ENCODE measurements at regions not wholly inside any gene's neighbourhood (a gene's known extent, or its start where the extent isn't known, plus 50 kb on each side); places are given as distances from the start of the nearest gene placed in this dataset.

DNA sequence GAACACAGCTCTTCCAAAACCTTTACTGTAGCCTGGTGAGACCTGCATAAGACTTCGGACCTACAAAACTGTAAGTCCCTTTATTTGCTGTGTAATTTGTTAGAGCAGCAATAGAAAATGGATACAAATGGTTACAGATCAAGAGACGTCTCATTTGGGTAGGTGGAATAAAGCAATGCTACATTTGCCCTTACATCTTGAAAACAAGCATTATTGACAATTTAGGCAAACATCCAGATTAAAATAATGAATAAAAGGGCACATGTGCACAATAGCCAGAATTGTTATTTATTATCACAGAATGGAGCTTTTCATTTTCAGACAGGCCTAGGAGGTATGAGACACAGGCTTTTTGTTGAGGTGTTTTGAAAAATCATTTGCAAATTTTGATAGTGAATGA lies 222.2 kb upstream of the CPHXL start:
- TF ChIP-seq EZH2phosphoT487 (IDR thresholded peaks at IDR 0.05; ENCODE audit: borderline replicate concordance, low read length), result no peak
- TF ChIP-seq, protein P1, sequence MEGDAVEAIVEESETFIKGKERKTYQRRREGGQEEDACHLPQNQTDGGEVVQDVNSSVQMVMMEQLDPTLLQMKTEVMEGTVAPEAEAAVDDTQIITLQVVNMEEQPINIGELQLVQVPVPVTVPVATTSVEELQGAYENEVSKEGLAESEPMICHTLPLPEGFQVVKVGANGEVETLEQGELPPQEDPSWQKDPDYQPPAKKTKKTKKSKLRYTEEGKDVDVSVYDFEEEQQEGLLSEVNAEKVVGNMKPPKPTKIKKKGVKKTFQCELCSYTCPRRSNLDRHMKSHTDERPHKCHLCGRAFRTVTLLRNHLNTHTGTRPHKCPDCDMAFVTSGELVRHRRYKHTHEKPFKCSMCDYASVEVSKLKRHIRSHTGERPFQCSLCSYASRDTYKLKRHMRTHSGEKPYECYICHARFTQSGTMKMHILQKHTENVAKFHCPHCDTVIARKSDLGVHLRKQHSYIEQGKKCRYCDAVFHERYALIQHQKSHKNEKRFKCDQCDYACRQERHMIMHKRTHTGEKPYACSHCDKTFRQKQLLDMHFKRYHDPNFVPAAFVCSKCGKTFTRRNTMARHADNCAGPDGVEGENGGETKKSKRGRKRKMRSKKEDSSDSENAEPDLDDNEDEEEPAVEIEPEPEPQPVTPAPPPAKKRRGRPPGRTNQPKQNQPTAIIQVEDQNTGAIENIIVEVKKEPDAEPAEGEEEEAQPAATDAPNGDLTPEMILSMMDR (IDR thresholded peaks at IDR 0.05; ENCODE audit: low read depth, low read length, poor library complexity, severe bottlenecking), result no peak
- H3K4me1 ChIP-seq (ENCODE audit: control insufficient read depth, low read length), result no peaks in the 10 kb centered on the region
- H3K36me3 ChIP-seq (ENCODE audit: control insufficient read depth, low read length), result no peaks in the 10 kb centered on the region
- no peaks in the 10 kb centered on the region for H3K9me3 ChIP-seq (ENCODE audit: control insufficient read depth, insufficient read depth, low read length)
- H3K79me2 ChIP-seq (ENCODE audit: control insufficient read depth, low read length), result no peaks in the 10 kb centered on the region
- H3F3A ChIP-seq (ENCODE audit: control insufficient read depth, insufficient read depth), result no peaks in the 10 kb centered on the region
- H3K9me2 ChIP-seq (replicated peaks; ENCODE audit: control insufficient read depth, low read length), result no peaks in the 10 kb centered on the region
- H3K4me2 ChIP-seq (ENCODE audit: low read length), result no peak overlapping the region
- H4K20me1 ChIP-seq (ENCODE audit: control insufficient read depth, insufficient read depth, low read depth, low read length), result no peaks in the 10 kb centered on the region
- no peak overlapping the region for H3K27ac ChIP-seq (ENCODE audit: low read depth, low read length)
- no peaks in the 10 kb centered on the region for H3K27me3 ChIP-seq (ENCODE audit: control insufficient read depth, low read length)
- no peak overlapping the region for H3K4me3 ChIP-seq (ENCODE audit: low read length)

- no peaks in the 10 kb centered on the region for H4K20me1 ChIP-seq (ENCODE audit: control insufficient read depth, insufficient read depth, low read depth, low read length)
- no peak overlapping the region for H3K4me2 ChIP-seq (ENCODE audit: low read length)
- no peaks in the 10 kb centered on the region for H3F3A ChIP-seq (ENCODE audit: control insufficient read depth, insufficient read depth)
- H3K27me3 ChIP-seq (ENCODE audit: control insufficient read depth, low read length), result no peaks in the 10 kb centered on the region
- H3K9me2 ChIP-seq (replicated peaks; ENCODE audit: control insufficient read depth, low read length), result no peaks in the 10 kb centered on the region
- no peak overlapping the region for H3K4me3 ChIP-seq (ENCODE audit: low read length)
- no peaks in the 10 kb centered on the region for H3K4me1 ChIP-seq (ENCODE audit: control insufficient read depth, low read length)
- no peaks in the 10 kb centered on the region for H3K36me3 ChIP-seq (ENCODE audit: control insufficient read depth, low read length)
- H3K27ac ChIP-seq (ENCODE audit: low read depth, low read length), result no peak overlapping the region
- TF ChIP-seq, protein P1 (IDR thresholded peaks at IDR 0.05; ENCODE audit: low read depth, low read length, poor library complexity, severe bottlenecking), result no peak
- TF ChIP-seq EZH2phosphoT487 (IDR thresholded peaks at IDR 0.05; ENCODE audit: borderline replicate concordance, low read length), result no peak
- H3K9me3 ChIP-seq (ENCODE audit: control insufficient read depth, insufficient read depth, low read length), result no peaks in the 10 kb centered on the region
- no peaks in the 10 kb centered on the region for H3K79me2 ChIP-seq (ENCODE audit: control insufficient read depth, low read length)
These were observed 222.6 kb upstream of the CPHXL start for GRCh38 chr16:75948886-75949285.

DNA sequence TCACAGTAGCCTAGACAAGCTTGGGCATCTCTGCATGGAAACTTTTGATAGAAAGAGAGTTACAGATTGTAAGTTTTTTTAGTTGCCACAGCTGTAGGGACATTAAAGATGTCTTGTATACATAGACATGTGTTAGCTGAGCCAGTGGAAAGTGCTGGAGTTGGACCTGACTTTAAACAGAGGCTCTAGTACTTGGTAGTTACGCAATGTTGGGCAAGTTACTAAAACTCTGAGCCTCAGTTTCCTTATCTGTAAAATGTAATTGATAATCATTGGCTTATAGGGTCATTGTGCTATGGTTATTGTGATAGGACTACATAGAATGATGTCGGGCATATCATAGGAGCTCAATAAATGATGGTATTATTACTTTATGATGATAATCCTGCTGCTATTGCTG lies 225.8 kb upstream of the CPHXL start:
- no peak overlapping the region for H3K4me3 ChIP-seq (ENCODE audit: low read length)
- H3K27me3 ChIP-seq (ENCODE audit: control insufficient read depth, low read length), result no peaks in the 10 kb centered on the region
- no peaks in the 10 kb centered on the region for H4K20me1 ChIP-seq (ENCODE audit: control insufficient read depth, insufficient read depth, low read depth, low read length)
- no peaks in the 10 kb centered on the region for H3K79me2 ChIP-seq (ENCODE audit: control insufficient read depth, low read length)
- no peak for TF ChIP-seq EZH2phosphoT487 (IDR thresholded peaks at IDR 0.05; ENCODE audit: borderline replicate concordance, low read length)
- TF ChIP-seq, protein P1 (IDR thresholded peaks at IDR 0.05; ENCODE audit: low read depth, low read length, poor library complexity, severe bottlenecking), result no peak
- H3K36me3 ChIP-seq (ENCODE audit: control insufficient read depth, low read length), result no peaks in the 10 kb centered on the region
- no peak overlapping the region for H3K4me2 ChIP-seq (ENCODE audit: low read length)
- no peaks in the 10 kb centered on the region for H3K9me2 ChIP-seq (replicated peaks; ENCODE audit: control insufficient read depth, low read length)
- H3K4me1 ChIP-seq (ENCODE audit: control insufficient read depth, low read length), result no peaks in the 10 kb centered on the region
- H3K27ac ChIP-seq (ENCODE audit: low read depth, low read length), result no peak overlapping the region
- no peaks in the 10 kb centered on the region for H3K9me3 ChIP-seq (ENCODE audit: control insufficient read depth, insufficient read depth, low read length)
- no peaks in the 10 kb centered on the region for H3F3A ChIP-seq (ENCODE audit: control insufficient read depth, insufficient read depth)

DNA sequence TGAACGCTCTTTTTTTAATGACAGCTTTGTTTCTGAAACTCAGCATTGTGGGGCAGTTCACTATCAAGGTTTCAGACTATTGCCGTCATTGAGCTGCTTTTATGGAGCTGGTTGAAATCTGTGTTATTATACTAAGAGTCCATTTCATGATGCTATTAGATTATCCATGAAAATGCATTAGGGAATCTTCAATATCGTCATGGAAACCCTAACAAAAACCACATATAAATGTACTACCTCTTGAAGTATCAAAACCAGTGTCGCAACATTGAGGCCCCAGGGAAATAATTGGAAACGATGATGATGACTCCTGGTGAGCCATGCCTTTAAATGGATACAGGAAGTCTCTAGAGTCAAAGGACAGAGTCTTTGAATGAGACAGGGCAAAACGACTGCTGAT lies 231.6 kb upstream of the CPHXL start:
- H3K4me2 ChIP-seq (ENCODE audit: low read length), result no peak overlapping the region
- TF ChIP-seq, protein P1 (IDR thresholded peaks at IDR 0.05; ENCODE audit: low read depth, low read length, poor library complexity, severe bottlenecking), result no peak
- no peaks in the 10 kb centered on the region for H3K36me3 ChIP-seq (ENCODE audit: control insufficient read depth, low read length)
- H3K79me2 ChIP-seq (ENCODE audit: control insufficient read depth, low read length), result no peaks in the 10 kb centered on the region
- no peaks in the 10 kb centered on the region for H3K9me3 ChIP-seq (ENCODE audit: control insufficient read depth, insufficient read depth, low read length)
- no peaks in the 10 kb centered on the region for H3F3A ChIP-seq (ENCODE audit: control insufficient read depth, insufficient read depth)
- H3K4me3 ChIP-seq (ENCODE audit: low read length), result no peak overlapping the region
- H3K9me2 ChIP-seq (replicated peaks; ENCODE audit: control insufficient read depth, low read length), result no peaks in the 10 kb centered on the region
- H4K20me1 ChIP-seq (ENCODE audit: control insufficient read depth, insufficient read depth, low read depth, low read length), result no peaks in the 10 kb centered on the region
- no peak overlapping the region for H3K27ac ChIP-seq (ENCODE audit: low read depth, low read length)
- H3K27me3 ChIP-seq (ENCODE audit: control insufficient read depth, low read length), result no peaks in the 10 kb centered on the region
- H3K4me1 ChIP-seq (ENCODE audit: control insufficient read depth, low read length), result no peaks in the 10 kb centered on the region
